HK-2 (cell line): ENCODE measurements at regions not wholly inside any gene's neighbourhood (a gene's known extent, or its start where the extent isn't known, plus 50 kb on each side); places are given as distances from the start of the nearest gene placed in this dataset.
A peak's percentile ranks its signal among the peaks of the same experiment; 100 is the strongest.

Experiments used
- DNase-seq: peaks from one replicate; pipeline ENCODE4 v3.0.0-alpha.2; 2018; ENCODE audit not compliant: unreplicated experiment

DNA sequence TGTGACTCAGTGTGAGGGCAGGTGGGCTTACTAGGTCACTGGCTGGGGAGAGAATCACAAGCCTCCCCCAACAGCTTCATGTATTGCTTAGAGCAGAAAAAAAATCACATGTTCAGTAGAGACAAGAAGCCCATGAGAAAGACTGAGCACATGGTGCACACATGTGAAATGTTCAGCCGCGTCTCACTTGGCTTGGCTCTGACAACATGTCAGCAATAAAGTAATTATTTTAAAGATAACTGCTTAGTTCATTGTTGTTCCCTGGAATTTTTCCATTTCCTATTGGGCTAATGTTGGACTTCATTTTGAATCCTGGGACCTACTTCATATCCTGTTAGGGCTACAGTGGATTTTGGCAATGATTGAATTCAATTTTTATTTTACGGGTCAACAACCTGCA, 222.6 kb downstream of the C6orf118 start:
- DNase-seq, result no peak

DNA sequence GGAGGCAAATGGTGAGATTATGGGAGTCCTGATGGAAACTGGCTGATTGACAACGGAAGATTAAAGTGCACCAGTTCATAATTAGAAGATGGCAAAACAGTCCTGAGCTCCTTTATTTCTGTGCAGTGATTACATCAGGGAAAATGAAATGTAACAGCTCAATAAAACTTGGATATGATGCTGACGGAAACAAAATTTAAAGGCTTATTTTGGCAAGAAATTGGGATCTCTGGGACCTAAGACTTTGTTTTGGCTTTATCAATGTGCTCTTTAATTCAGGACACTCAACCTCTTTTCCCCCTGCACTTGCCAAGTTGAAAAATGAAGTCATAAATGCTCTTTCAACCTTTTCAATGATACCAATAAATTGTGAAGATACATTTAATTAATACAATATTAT, 226.8 kb downstream of the C6orf118 start:
- no peak for DNase-seq

DNA sequence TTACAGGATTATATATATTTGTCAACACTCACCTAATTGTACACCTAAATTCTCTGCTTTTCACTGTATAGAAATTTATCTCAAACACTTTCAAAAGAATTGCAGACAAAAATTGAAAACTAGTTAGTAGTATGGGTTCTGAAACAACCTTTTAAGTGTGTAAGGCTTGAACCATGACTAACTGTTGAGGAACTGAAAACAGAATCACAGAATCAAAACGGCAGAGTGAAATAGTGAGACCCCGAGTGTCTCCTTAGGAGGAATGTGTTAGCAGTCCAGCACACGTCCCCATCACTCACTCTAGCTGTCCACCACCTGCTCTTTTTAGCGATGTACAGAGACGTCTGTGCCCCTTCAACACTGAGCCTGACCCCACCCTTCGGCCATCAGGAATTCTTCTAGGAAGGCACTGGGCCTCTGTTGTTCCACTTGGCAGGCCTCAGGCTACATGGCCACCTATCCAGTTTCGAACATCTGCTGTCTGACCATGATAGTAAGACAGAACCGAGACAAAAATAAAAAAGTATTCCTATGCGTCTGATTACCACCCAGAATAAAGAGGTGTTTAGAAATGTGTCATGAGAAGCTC, 227.4 kb downstream of the C6orf118 start:
- DNase-seq, result no peak

DNA sequence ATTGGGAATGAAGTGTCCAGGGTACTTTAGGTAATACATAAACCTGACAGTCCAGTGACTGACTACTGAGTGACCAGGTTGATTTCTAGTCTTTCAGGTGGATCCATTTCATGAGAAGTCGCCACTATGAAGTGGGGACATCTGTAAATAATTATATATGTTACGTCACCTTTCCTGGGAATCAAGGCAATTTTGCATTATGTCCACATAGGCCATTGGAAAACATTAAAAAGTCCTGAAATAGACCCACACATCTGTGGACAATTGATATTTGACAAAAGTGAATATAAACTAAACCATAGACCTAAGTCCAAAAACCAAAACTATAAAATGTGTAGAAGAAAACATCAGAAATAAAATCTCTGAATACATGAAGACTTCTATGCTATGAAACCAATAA, 231.5 kb downstream of the C6orf118 start:
- DNase-seq, result no peak

DNA sequence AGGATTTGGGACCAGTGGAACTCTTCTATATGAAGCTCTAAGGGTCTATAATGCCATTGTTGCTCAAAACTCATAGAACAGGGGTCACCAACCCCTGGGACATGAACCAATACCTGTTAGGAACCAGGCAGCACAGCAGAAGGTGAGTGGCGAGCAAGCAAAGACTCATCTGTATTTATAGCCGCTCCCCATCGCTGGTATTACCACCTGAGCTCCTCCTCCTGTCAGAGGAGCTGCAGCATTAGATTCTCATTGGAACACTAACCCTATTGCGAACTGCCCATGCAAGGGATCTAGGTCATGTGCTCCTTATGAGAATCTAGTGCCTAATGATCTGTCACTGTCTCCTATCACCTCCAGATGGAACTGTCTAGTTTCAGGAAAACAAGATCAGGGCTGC, 237.5 kb downstream of the C6orf118 start:
- no peak for DNase-seq

DNA sequence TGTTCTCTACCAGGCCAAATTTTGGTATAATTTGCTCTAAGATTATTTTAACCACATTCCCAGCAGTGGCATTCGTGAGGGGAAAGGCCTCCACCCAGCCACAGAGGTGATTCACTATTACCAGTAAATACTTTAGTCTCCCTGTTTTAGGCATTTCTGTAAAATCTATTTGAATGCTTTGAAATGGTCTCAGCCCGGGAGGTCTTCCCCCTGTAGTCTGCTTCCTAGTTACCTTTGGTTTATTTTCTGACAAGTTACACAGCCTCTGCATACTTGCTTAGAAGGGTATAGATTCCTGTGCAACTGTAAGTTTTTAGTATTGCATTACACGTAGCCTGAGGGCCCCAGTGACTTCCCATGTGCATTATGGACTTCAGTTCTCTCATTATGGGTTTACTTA, 248.7 kb downstream of the C6orf118 start:
- DNase-seq, result no peak

DNA sequence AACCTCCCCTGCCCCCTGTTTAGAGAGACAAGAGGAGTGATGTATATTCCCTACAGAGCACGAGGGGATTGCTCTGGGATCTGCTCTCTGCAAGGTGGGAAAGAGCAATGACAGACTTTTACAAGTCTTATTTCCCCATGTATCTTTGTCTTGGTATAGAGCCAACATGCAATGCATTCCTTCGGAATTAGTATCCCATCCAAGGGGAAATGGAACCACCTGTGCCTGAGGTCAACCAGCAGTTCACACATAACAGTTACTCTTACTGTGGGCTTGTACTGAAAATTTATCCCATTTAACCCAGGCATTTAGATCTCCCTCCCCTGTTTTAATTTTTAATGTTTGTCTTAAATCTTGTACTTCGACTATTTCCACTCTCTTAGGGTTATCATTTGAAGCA, 250.4 kb downstream of the C6orf118 start:
- no peak for DNase-seq

DNA sequence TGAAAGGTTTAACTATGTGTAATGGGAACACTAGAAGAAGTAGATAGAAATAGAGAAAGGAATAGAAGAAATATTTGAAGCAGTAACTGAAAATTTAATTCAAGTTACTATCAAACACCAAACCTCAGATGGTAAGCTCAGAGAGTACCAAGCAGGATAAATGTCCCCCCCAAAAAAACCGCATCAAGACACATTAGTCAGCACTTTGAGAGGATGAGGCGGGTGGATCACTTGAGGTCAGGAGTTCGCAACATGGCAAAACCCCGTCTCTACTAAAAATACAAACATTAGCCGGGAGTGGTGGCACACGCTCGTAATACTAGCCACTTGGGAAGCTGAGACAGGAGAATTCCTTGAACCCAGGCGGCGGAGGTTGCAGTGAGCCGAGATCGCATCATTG, 253.1 kb downstream of the C6orf118 start:
- no peak for DNase-seq

DNA sequence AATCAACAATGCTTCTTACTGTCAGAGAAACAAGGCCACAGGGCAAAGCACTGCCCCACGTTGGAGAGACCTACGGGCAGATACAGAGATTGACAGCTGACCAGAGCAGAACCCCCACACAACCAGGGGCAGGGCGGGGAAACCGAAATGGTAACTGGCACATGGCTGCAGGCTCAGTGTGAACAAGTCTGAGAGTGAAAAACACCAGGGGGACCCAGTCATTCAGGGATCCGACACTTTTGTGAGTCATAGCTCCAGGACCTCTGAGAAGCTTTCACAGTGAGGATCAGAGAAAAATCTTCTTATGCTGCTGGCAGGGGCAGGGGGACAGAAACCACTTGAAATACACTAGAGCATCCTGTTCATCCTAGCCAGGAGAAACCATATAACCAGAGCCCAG, 254.2 kb downstream of the C6orf118 start:
- peak; percentile 14 for DNase-seq

DNA sequence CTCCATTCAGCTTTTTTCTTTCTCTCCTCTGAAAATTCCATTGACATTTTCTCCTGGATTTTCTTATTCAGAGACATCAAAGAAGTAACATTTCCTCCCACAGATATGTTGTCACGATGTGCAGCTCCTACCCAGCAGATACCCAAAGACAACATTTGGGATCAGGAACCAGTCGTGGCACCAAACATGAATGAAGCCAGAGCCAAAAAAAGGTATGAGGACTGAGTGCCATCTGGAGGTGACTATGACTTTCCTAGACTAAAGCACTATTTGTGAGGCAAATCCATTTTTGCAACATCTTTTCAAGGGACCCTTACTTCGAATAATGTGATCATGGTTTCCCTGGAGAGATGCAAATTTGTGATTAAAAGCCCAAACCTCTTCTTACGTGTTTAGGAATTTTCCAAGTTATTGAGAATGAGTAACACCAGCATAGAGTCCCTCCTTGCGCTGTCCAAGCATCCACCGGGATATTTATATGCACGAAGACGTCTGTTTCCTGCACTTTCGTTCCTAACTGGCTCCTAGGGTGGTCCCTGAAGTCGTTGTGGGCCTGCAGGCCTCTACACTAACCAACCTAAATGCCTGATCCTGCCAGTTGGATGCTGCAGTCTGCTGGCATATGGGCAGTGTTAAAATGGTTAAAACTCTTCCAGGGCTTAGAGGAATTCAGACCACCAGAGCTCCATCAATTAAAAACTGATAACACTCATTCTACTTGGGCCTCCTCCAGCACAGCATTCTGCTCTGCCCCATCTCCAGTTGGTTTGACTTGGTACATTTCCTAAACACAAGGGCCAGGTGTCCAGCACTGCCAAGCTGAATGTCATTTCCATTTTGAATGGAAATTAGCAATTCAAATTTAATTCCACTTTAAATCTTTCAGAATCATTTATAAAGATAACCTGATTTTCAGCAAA, 256.6 kb downstream of the C6orf118 start:
- DNase-seq, result no peak

DNA sequence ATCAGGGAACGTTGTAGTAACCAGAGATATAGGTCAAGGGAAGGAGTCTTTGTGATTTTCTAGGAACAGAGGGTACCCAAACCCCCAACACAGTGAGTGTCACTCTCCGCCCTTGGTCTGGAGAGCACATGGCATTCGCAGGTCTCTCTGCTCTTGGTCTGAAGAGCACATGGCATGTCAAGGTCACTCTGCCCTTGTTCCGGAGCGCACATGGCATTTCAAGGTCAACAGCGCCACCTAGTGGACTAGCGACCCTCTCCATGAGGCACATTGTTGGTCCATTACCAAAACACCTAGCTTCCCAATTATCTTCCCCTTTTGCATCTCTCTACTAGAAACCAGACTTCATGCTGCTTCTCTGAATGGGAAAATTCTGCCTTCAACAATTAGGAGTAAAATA, 260.0 kb downstream of the C6orf118 start:
- peak; percentile 41 for DNase-seq

DNA sequence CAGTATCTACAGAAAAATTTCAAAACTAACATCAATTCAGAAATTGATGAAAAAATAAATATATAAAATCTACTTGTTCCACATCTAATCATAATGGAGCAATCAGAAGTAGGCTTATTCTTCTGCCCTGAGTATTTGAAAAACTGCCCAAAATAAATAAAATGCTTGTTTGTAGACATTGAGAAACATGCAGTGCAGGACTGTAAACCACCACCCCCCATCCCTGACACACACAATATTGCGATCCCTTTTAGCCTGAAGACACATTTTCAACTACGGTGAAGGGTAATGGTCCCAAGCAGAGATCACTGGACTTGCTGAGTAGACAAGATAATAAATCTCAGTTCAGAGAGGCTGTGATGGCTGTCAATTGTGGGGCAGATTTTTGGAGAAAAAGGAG, 261.5 kb downstream of the C6orf118 start:
- DNase-seq, result no peak

DNA sequence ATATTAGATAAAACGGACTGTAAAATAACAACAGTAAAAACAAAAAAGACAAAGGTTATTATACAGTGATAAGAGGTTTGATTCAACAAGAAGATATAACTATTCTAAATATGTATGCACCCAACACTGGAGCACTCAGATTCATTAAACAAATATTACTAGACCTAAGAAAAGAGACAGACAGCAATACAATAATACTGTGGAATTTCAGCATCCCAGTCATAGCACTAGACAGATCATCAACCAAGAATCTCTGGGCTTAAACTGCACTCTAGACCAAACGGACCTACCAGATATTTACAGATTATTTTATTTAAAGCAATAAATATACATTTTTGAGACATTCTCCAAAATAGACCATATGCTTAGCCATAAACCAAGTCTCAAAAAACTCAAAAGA, 263.8 kb downstream of the C6orf118 start:
- no peak for DNase-seq

DNA sequence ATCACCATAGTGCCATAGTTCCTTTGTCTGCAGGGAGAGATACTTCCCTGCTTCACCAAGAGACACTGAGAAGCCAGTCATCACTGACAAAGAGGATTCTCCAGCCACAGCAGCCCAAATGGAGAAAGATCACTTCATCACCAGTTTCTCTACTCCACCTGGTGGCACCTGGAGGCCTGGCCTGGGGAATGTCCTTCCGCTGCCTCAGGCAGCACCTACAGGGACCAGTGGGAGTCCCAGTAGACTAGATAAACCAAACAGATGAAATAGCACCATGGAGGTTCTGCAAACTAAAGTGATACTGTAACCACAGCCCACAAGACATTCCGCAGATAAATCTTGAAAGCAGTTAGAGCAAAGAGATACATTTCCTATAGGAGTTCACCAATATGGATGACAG, 266.5 kb downstream of the C6orf118 start:
- no peak for DNase-seq

DNA sequence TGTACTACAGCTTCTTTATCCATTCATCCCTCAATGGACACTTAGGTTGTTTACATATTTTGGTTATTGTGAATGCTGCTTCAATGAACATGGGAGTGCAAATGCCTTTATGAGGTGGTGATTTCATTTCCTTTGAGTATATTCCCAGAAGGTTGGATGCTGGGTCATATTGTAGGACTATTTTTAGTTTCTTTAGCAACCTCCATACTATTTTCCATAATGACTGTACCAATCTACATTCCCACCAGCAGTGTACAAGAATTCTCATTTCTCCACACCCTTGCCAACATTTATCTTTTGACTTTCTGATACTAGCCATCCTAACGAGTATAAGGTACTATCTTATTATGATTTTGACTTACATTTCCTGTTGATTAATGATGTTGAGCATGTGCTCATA, 269.0 kb downstream of the C6orf118 start:
- DNase-seq, result no peak

DNA sequence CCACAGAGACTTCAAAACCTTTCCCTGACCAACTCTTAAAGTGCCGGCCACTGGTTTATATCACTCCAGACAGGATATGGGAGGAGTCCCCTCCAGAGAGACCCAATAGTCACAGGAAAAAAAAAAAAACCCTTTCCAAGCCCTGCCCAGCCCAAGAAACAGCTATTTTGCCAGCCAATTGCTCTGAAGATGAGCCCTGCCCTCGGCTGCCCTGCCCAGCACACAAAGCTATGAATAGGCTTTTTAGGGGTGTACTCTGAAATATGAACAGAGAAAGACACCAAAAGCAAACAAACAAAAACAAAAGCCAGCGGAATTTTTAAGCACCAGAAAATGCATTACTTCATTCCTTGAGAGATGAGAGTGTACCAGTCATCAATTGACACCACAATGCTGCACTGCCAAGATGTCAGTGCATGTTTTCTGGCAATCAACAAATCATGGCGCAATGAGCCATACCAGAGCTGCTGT, 275.1 kb downstream of the C6orf118 start:
- DNase-seq, result no peak

DNA sequence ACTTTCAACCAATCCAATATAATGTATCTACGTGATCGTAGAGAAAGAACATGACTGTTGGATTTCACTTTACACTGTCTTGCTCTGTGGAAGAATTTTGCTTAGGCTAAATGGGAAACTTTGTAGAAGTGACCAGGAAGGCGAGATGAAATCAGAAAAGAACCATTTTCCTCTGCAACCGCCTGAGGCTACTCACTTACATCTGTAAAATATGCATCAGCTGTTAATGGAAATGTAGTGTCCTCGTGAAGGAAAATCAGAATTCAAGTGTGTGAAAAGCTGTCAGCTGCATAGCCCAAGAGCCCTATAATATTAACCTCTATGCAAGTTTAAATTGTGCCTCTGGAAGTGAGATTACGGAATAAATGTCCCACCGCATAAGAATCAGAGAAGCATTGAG, 277.9 kb downstream of the C6orf118 start:
- no peak for DNase-seq

DNA sequence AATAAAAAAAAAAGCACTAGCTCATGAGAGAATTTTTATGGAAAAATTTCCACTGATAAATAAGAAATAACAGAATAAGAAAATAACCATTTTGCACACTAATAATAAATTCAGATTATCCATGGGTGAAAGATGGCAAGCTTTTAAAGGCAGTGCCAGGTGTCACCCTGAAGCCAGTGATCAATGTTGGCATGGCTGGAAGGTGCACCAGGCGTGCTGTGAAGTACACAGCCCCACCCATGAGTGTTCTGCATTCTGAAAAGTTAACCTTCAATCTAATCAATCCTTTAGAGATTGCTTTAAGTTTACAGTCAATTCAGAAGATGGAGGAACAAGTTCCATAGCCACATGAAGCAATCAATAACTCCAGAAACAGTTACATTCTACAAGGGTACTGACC, 284.4 kb downstream of the C6orf118 start:
- DNase-seq, result no peak

DNA sequence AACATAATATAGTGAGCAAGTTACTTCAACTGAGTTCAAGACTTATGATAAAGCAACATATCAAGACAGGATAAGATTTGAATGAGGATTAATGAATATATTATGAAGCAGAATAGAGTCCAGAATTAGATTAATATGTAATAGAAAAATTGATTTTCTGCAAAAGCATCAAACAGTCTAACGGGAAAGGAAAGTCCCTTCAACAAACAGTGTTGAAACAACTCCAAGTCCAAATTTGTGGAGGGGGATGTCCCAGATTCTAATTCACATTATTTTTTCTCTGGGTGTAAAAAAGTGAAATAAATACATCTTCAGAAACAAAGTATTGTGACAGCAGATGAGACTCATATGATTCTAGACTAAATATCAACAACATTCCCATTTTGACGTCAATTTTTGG, 289.7 kb downstream of the C6orf118 start:
- DNase-seq, result no peak

DNA sequence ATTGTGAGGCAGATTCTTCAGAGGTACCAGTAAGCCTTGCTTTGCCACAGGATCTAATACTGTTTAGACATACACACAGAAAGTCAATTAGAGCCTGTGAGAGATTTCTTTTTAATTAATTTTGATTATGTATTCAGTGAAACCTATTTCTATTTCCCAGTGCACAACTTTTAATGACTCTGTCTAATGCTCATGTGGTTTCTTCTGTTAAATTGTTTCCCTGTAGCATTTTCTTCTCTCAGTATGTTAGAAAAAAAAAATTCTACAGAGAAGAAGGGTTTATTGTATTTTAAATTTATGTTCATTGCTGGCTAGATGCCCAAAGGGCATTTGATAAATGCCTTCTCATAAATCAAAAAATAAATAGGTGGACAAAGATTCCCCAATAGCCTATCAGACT, 293.7 kb downstream of the C6orf118 start:
- DNase-seq, result no peak

DNA sequence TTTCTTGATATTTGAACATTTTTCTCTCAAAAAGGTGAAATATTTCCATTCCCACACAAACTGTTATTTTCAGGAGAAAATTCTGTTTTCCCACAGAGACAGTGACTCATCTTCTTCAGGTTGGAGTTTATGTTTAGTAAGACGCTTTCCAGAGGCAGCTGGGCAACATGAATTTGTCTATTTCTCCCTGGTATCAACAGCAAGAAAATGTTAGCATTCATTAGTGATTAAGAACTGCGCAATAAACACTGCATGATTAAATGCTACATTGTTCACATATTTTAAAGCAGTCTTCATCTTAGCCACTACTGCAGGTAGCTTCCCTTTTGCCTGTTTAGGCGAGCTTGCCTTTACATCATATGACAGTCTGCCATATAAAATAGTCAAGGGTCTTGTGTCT, 295.7 kb downstream of the C6orf118 start:
- no peak for DNase-seq

DNA sequence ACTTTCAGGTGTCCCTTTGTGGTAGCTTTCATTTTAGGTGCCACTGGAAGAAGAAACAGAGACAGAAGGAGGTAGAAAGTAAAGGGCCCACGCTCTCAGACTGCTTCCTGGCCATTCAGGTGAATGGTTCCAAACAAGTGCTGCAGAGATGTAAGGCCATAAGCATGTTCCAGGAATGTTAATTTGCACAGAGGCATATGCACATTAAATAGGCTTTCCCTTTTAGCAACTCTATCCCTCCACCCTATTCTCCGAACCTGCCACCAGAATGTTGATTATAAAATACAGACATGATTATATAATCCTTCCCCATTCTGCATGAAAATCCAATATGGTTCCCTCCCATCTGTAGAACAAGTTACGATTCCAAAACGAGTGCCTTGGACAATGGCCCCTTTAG, 297.2 kb downstream of the C6orf118 start:
- no peak for DNase-seq
